K562 (cell line): ENCODE measurements at regions not wholly inside any gene's neighbourhood (a gene's known extent, or its start where the extent isn't known, plus 50 kb on each side); places are given as distances from the start of the nearest gene placed in this dataset.
A peak's percentile ranks its signal among the peaks of the same experiment; 100 is the strongest.

Experiments used
- CREBBP ChIP-seq: IDR thresholded peaks from one replicate; pipeline ENCODE4 v1.6.1; 2012; ENCODE audit warnings: low read depth, mild to moderate bottlenecking, control low read depth, inconsistent platforms, low read length
- CXXC5 ChIP-seq: fragments of 250-450 bp; sonication (Bioruptor Pico); IDR thresholded peaks from 2 replicates; pipeline ENCODE4 v1.8.0; 2022; ENCODE audit warnings: inconsistent platforms, mild to moderate bottlenecking, moderate library complexity
- E4F1 ChIP-seq: fragments of 250-450 bp; sonication (Bioruptor Pico); IDR thresholded peaks from 2 replicates; pipeline ENCODE4 v1.5.0; 2021; ENCODE audit warnings: mild to moderate bottlenecking, borderline replicate concordance
- FOXP4 ChIP-seq: sonication (generic); formaldehyde crosslinking; IDR thresholded peaks from 2 replicates; pipeline ENCODE4 v1.8.0; 2022; ENCODE audit warnings: mild to moderate bottlenecking, missing genetic modification reagents, borderline replicate concordance
- GATA2 ChIP-seq: sonication (generic); formaldehyde crosslinking; IDR thresholded peaks from 2 replicates; pipeline ENCODE4 v1.4.0; 2020; ENCODE audit warnings: mild to moderate bottlenecking, missing genetic modification reagents
- GTF2E2 ChIP-seq: fragments of 200-800 bp; sonication (Bioruptor generic); IDR thresholded peaks from 2 replicates; pipeline ENCODE4 v1.6.1; 2016; ENCODE audit warnings: missing genetic modification characterization, missing compliant biosample characterization
- HMGN3 ChIP-seq: IDR thresholded peaks from 2 replicates; pipeline ENCODE4 v1.6.1; 2011; ENCODE audit warnings: borderline replicate concordance, low read depth, mild to moderate bottlenecking, mixed read lengths, low read length; ENCODE audit not compliant: insufficient read length; ENCODE audit errors: extremely low read depth
- KLF6 ChIP-seq: fragments of 250-450 bp; sonication (Bioruptor Pico); IDR thresholded peaks from 2 replicates; pipeline ENCODE4 v1.4.0; 2020; ENCODE audit warnings: mild to moderate bottlenecking, moderate library complexity, borderline replicate concordance
- MECOM ChIP-seq: fragments of 250-450 bp; sonication (Bioruptor Pico); IDR thresholded peaks from 2 replicates; pipeline ENCODE4 v1.8.0; 2022; ENCODE audit warnings: inconsistent platforms
- MXI1 ChIP-seq: IDR thresholded peaks from 2 replicates; pipeline ENCODE4 v1.6.1; 2011; ENCODE audit warnings: low read depth, mild to moderate bottlenecking, improper control_type of control experiment, low read length
- NUFIP1 ChIP-seq: fragments of 450-650 bp; IDR thresholded peaks from 2 replicates; pipeline ENCODE4 v1.6.1; 2018; ENCODE audit not compliant: partially characterized antibody
- PHF21A ChIP-seq: fragments of 450-650 bp; IDR thresholded peaks from 2 replicates; pipeline ENCODE4 v1.6.1; 2017; ENCODE audit warnings: low read depth, borderline replicate concordance
- POLR2B ChIP-seq: fragments of 450-650 bp; IDR thresholded peaks from 2 replicates; pipeline ENCODE4 v1.6.1; 2018; ENCODE audit warnings: low read depth; ENCODE audit not compliant: partially characterized antibody
- SAFB ChIP-seq: fragments of 200-400 bp; formaldehyde crosslinking; IDR thresholded peaks from 2 replicates; pipeline ENCODE4 v1.6.1; 2017; ENCODE audit warnings: low read depth, low read length, borderline replicate concordance
- SIN3B ChIP-seq: fragments of 450-650 bp; IDR thresholded peaks from 2 replicates; pipeline ENCODE4 v1.6.1; 2017; ENCODE audit warnings: low read depth, mild to moderate bottlenecking, moderate library complexity
- SIX5 ChIP-seq, 2 experiments: IDR thresholded peaks; 2 replicates each; pipeline ENCODE4 v1.6.1; 2011; ENCODE audit warnings: low read length in 2 of 2, borderline replicate concordance in 1 of 2, low read depth in 1 of 2, mild to moderate bottlenecking in 1 of 2, moderate library complexity in 1 of 2; ENCODE audit not compliant: insufficient read depth in 1 of 2
- SMAD1 ChIP-seq: fragments of 150-350 bp; IDR thresholded peaks from 2 replicates; pipeline ENCODE4 v1.6.1; 2014; ENCODE audit warnings: low read length, low read depth; ENCODE audit not compliant: partially characterized antibody
- SNAPC5 ChIP-seq: fragments of 250-450 bp; sonication (Bioruptor Pico); IDR thresholded peaks from 2 replicates; pipeline ENCODE4 v1.8.0; 2021; ENCODE audit warnings: moderate library complexity, mild to moderate bottlenecking, inconsistent platforms
- TAL1 ChIP-seq: fragments of 450-650 bp; IDR thresholded peaks from 2 replicates; pipeline ENCODE4 v1.6.1; 2016; ENCODE audit warnings: mild to moderate bottlenecking
- ZNF41 ChIP-seq: fragments of 250-450 bp; sonication (Bioruptor Pico); conservative IDR thresholded peaks from 2 replicates; pipeline ENCODE4 v1.4.0; 2020; ENCODE audit warnings: mild to moderate bottlenecking
- ZNF586 ChIP-seq: fragments of 450-650 bp; formaldehyde crosslinking; conservative IDR thresholded peaks from 2 replicates; pipeline ENCODE4 v1.4.0; 2020; ENCODE audit warnings: mild to moderate bottlenecking, moderate library complexity
- ZNF707 ChIP-seq: fragments of 250-450 bp; sonication (Bioruptor Pico); conservative IDR thresholded peaks from 2 replicates; pipeline ENCODE4 v1.8.0; 2022; ENCODE audit warnings: inconsistent platforms, mild to moderate bottlenecking, moderate library complexity

GRCh38 chr3:177358977-177359592 is 161.8 kb upstream of the TBL1XR1 start (continued):
- TF ChIP-seq E4F1 (CRISPR knock-in tag) (0 out of 2 replicates have a peak, but pooled peaks have one; percentile 47), CREBBP (no peak), FOXP4 (peak; percentile 53; the same call in 1 of the 2 replicates), SAFB (peak; percentile 43; the same call in 1 of the 2 replicates), MECOM (CRISPR knock-in tag) (0 out of 2 replicates have a peak, but pooled peaks have one; percentile 31), SNAPC5 (CRISPR knock-in tag) (no peak), SIX5 (IDR thresholded peaks at IDR 0.05; ENCODE audit: borderline replicate concordance in 1 of 2, insufficient read depth in 1 of 2, low read depth in 1 of 2, low read length in 2 of 2) (no peak), GTF2E2 (tag) (no peak), MXI1 (no peak), SIN3B (no peak), SMAD1 (no peak), ZNF586 (CRISPR knock-in tag) (no peak; the same call in 1 of the 2 replicates), GATA2 (CRISPR knock-in tag) (no peak), ZNF41 (peak; percentile 49; the same call in 1 of the 2 replicates), CXXC5 (CRISPR knock-in tag) (no peak), KLF6 (CRISPR knock-in tag) (no peak), PHF21A (no peak), NUFIP1 (no peak), HMGN3 (no peak), ZNF707 (CRISPR knock-in tag) (0 out of 2 replicates have a peak, but pooled peaks have one; percentile 5), POLR2B (no peak), TAL1 (no peak)
